Thyroid gland (tissue), 4 donors: ENCODE measurements at regions not wholly inside any gene's neighbourhood (a gene's known extent, or its start where the extent isn't known, plus 50 kb on each side); places are given as distances from the start of the nearest gene placed in this dataset.

Experiments used
- DNase-seq, 2 donors: peaks; one replicate each; pipeline ENCODE4 v3.0.0-alpha.2; 2019
- H3K27ac ChIP-seq, 3 donors: fragments of 200-600 bp; sonication (generic); 1 replicate in 2 of 3; 2 replicates in 1 of 3; pipeline ENCODE4 v1.5.1; 2016 to 2019; ENCODE audit warnings: mild to moderate bottlenecking in 1 of 3, moderate library complexity in 1 of 3
- H3K27me3 ChIP-seq: fragments of 200-600 bp; sonication (generic); one replicate; pipeline ENCODE4 v1.5.1; 2019
- H3K36me3 ChIP-seq, 2 donors: fragments of 200-600 bp; sonication (generic); one replicate each; pipeline ENCODE4 v1.5.1; 2016 to 2019
- H3K4me1 ChIP-seq, 2 donors: fragments of 200-600 bp; sonication (generic); one replicate each; pipeline ENCODE4 v1.5.1; 2017 to 2019
- H3K4me3 ChIP-seq, 3 donors: fragments of 200-600 bp; sonication (generic); replicated peaks in 1 of 3; 1 replicate in 2 of 3; 2 replicates in 1 of 3; pipeline ENCODE4 v1.5.1; 2016; ENCODE audit warnings: mild to moderate bottlenecking in 1 of 3
- H3K9me3 ChIP-seq: fragments of 200-600 bp; sonication (generic); one replicate; pipeline ENCODE4 v1.5.1; 2017
- POLR2A ChIP-seq, 2 donors: fragments of 450-650 bp; IDR thresholded peaks; one replicate each; pipeline ENCODE4 v1.6.1; 2017; ENCODE audit warnings: antibody characterized with exemption in 2 of 2, mild to moderate bottlenecking in 2 of 2, moderate library complexity in 1 of 2
- WGBS, 2 donors: methylation state at CpG; one replicate each; pipeline ENCODE4 v1.1.5; 2017; 5-methylcytosine and 5-hydroxymethylcytosine counted together
- intact Hi-C: fragments of 100-400 bp; cut with DNase I; formaldehyde crosslinking; loops from one replicate; pipeline ENCODE4 v1.15.1; 2023
- TF ChIP-seq, protein P1 (sequence below), 6 experiments: fragments of 200-600 bp in 3 of 6; fragments of 450-650 bp in 3 of 6; sonication (generic) in 3 of 6; IDR thresholded peaks; one replicate each; pipeline ENCODE4 v1.5.1; 2016 to 2019; ENCODE audit warnings: antibody characterized with exemption in 6 of 6, mild to moderate bottlenecking in 2 of 6, inconsistent platforms in 1 of 6, moderate library complexity in 1 of 6

DNA sequence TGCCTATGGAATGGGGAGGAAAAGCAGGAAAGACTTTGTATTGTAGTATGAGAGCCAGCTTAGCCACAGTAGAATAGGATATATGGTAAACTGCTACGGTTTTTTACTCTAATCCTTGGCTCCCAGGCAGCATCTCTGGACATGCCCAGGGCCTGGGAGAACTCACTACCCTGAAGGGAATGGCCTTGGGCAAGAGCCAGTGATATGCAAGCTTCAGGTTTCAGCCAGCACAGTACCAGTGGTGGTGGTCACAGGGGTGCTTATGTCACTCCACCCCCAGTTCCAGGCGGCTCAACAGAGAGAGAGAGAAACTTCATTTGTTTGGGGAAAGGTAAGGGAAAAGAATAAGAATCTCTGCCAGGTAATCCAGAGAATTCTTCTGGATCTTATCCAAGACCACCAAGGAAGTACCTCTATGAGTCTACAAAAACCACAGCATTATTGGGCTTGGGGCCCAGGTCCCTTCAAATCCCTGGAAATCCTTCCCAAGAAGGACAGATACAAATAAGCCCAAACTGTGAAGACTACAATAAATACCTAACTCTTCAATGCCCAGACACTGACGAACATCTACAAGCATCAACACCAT, 121.2 kb downstream of the THBS2 start:
- no peaks in the 10 kb centered on the region for H3K27me3 ChIP-seq
- no peak for TF ChIP-seq POLR2A (IDR thresholded peaks at IDR 0.05)
- TF ChIP-seq, protein P1, sequence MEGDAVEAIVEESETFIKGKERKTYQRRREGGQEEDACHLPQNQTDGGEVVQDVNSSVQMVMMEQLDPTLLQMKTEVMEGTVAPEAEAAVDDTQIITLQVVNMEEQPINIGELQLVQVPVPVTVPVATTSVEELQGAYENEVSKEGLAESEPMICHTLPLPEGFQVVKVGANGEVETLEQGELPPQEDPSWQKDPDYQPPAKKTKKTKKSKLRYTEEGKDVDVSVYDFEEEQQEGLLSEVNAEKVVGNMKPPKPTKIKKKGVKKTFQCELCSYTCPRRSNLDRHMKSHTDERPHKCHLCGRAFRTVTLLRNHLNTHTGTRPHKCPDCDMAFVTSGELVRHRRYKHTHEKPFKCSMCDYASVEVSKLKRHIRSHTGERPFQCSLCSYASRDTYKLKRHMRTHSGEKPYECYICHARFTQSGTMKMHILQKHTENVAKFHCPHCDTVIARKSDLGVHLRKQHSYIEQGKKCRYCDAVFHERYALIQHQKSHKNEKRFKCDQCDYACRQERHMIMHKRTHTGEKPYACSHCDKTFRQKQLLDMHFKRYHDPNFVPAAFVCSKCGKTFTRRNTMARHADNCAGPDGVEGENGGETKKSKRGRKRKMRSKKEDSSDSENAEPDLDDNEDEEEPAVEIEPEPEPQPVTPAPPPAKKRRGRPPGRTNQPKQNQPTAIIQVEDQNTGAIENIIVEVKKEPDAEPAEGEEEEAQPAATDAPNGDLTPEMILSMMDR (IDR thresholded peaks at IDR 0.05), result no peak
- H3K27ac ChIP-seq, result no peak overlapping the region
- H3K4me1 ChIP-seq, result no peaks in the 10 kb centered on the region
- 75 to 84% methylated on average over 3 of the region's 3 CpGs for WGBS, 2 donors
- no peaks in the 10 kb centered on the region for H3K9me3 ChIP-seq
- intact Hi-C loops, result no loop called here
- no peaks in the 10 kb centered on the region for H3K36me3 ChIP-seq
- no peak for DNase-seq
- H3K4me3 ChIP-seq, result no peak overlapping the region

DNA sequence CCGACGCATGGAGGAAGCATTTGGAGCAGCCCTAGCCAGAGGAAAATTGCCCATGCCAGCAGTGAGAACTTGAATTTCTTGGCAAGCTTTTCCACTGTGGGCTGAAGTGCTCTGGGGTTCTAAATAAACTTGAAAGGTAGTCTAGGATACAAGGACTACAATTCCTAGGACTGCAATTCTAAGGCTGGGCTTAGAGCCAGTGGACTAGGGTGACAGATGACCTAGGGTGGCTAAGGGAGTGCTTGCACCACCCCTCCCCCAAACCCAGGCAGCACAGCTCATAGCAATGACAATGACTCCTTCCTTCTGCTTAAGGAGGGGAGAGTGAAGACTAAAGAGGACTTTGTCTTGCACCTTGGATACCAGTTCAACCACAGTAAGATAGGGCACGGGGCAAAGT, 122.3 kb downstream of the THBS2 start:
- no peaks in the 10 kb centered on the region for H3K4me1 ChIP-seq
- H3K27me3 ChIP-seq, result no peaks in the 10 kb centered on the region
- no peak overlapping the region for H3K27ac ChIP-seq
- peak; percentile 9 to 24 for DNase-seq
- H3K4me3 ChIP-seq, result no peak overlapping the region
- H3K9me3 ChIP-seq, result no peaks in the 10 kb centered on the region
- H3K36me3 ChIP-seq, result no peaks in the 10 kb centered on the region
- 42 to 66% methylated on average over 3 of the region's 3 CpGs for WGBS, 2 donors
- no peak for TF ChIP-seq POLR2A (IDR thresholded peaks at IDR 0.05)
- TF ChIP-seq, protein P1 (IDR thresholded peaks at IDR 0.05), result no peak
- intact Hi-C loops, result no loop called here

DNA sequence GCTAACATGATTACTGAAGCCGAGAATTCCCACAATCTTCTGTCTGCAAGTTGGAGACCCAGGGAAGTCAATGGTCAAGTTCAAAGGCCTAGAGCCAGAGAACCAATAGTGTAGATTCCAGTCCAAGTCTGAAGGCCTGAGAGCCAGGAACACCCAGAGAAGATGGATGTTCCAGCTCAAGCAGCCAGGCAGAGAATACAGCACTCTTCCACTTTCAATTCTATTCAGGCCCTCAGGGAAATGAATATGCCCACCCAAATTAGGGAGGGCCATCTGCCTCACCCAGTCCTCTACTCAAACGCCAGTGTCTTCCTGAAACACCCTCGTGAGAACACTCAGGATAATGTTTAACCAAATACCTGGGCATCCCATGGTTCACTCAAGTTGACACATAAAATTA, 123.5 kb downstream of the THBS2 start:
- no peak overlapping the region for H3K27ac ChIP-seq
- intact Hi-C loops, result no loop called here
- no peaks in the 10 kb centered on the region for H3K9me3 ChIP-seq
- H3K27me3 ChIP-seq, result no peaks in the 10 kb centered on the region
- TF ChIP-seq, protein P1 (IDR thresholded peaks at IDR 0.05), result no peak
- no peak for TF ChIP-seq POLR2A (IDR thresholded peaks at IDR 0.05)
- 85% methylated on average over 3 of the region's 3 CpGs for WGBS, 2 donors
- H3K36me3 ChIP-seq, result no peaks in the 10 kb centered on the region
- H3K4me3 ChIP-seq, result no peak overlapping the region
- no peaks in the 10 kb centered on the region for H3K4me1 ChIP-seq
- no peak for DNase-seq

DNA sequence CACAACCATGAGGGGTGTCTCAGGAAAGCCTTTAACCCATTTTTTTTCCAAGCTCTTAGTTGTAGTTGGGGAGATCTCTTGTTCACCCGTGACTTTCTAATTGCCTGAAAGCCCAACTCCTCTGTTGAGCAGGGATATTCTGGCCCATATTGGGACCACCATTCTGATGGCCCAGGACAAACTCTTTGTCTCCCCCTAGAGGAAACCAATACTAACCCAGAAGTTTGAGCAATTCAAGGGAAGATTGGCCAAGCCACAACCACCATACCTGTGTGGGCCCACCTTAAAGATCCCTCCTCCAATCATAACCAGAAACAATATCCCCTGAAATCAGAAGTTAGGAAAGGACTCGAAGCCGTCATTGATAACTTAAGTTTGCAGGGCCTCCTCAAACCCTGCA, 132.6 kb downstream of the THBS2 start:
- DNase-seq, result no peak

DNA sequence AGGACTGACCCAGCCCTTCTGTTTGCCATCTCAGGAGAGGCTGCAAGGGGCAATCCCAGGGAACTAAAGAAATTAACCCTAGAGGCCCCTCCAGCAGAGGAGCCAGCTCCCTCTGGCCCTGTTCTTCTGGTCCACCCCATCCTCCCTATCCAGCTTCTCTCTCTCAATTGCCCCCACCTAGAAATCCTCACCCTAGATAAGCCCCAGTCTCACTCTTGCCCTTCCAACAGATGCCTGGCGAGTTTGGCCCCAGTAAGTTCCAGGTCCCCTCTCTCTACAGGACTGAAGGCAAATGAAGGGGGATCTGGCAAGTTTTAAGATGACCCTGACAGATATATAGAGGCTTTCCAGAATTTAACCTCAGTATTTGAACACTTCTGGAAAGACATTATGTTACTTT, 134.0 kb downstream of the THBS2 start:
- 93 to 95% methylated on average over 1 of the region's 1 CpG for WGBS, 2 donors
- H3K27me3 ChIP-seq, result no peaks in the 10 kb centered on the region
- no peak for DNase-seq
- no peaks in the 10 kb centered on the region for H3K36me3 ChIP-seq
- no peaks in the 10 kb centered on the region for H3K9me3 ChIP-seq
- no peak overlapping the region for H3K4me3 ChIP-seq
- no peak overlapping the region for H3K27ac ChIP-seq
- no peak for TF ChIP-seq POLR2A (IDR thresholded peaks at IDR 0.05)
- TF ChIP-seq, protein P1 (IDR thresholded peaks at IDR 0.05), result no peak
- no peaks in the 10 kb centered on the region for H3K4me1 ChIP-seq
- intact Hi-C loops, result no loop called here

More for the DNA sequence above, 132.6 kb downstream of the THBS2 start:
- H3K27me3 ChIP-seq, result no peaks in the 10 kb centered on the region
- no peaks in the 10 kb centered on the region for H3K4me1 ChIP-seq
- H3K4me3 ChIP-seq, result no peak overlapping the region
- WGBS, 2 donors, result 97% methylated on average over 3 of the region's 3 CpGs
- H3K9me3 ChIP-seq, result no peaks in the 10 kb centered on the region
- H3K36me3 ChIP-seq, result no peaks in the 10 kb centered on the region
- no peak for TF ChIP-seq POLR2A (IDR thresholded peaks at IDR 0.05)
- TF ChIP-seq, protein P1 (IDR thresholded peaks at IDR 0.05), result no peak
- intact Hi-C loops, result no loop called here
- H3K27ac ChIP-seq, result no peak overlapping the region
